ENCODE measurements at regions not wholly inside any gene's neighbourhood (a gene's known extent, or its start where the extent isn't known, plus 50 kb on each side); places are given as distances from the start of the nearest gene placed in this dataset.

GRCh38 chr14:28138341-28138740 lies 628.2 kb upstream of the FOXG1 start:
- Histone ChIP-seq H3K4me1 (ENCODE audit: insufficient read depth) (no peaks in the 10 kb centered on the region), H3K9me3 (ENCODE audit: low read depth) (no peaks in the 10 kb centered on the region), H3K9me2 (ENCODE audit: insufficient read depth) (no peaks in the 10 kb centered on the region), H3F3A (ENCODE audit: insufficient read depth) (no peaks in the 10 kb centered on the region), H3K4me3 (no peak overlapping the region), H3K4me2 (ENCODE audit: unreplicated experiment) (no peak overlapping the region), H4K20me1 (ENCODE audit: insufficient read depth) (no peaks in the 10 kb centered on the region), H3K9ac (no peak overlapping the region), H3K27ac (no peak overlapping the region), H3K79me2 (ENCODE audit: insufficient read depth) (no peaks in the 10 kb centered on the region), H3K27me3 (replicated peaks; ENCODE audit: insufficient read depth) (no peaks in the 10 kb centered on the region), H3K36me3 (ENCODE audit: low read depth) (no peaks in the 10 kb centered on the region), H2AFZ (no peak overlapping the region)
- no peak for DNase-seq
- WGBS, 2 experiments (ENCODE audit: low coverage in 1 of 2, low lambda C conversion rate in 2 of 2, missing lambda C conversion rate in 2 of 2): 0 to 7% methylated on average over 1 of the region's 1 CpG
- in situ Hi-C loops (cut with MboI): no loop called here
- TF ChIP-seq EZH2 (IDR thresholded peaks at IDR 0.05; ENCODE audit: insufficient read depth, poor library complexity, severe bottlenecking) (no peak), EZH2phosphoT487 (IDR thresholded peaks at IDR 0.05; ENCODE audit: insufficient read depth, low read depth) (no peak)

DNA sequence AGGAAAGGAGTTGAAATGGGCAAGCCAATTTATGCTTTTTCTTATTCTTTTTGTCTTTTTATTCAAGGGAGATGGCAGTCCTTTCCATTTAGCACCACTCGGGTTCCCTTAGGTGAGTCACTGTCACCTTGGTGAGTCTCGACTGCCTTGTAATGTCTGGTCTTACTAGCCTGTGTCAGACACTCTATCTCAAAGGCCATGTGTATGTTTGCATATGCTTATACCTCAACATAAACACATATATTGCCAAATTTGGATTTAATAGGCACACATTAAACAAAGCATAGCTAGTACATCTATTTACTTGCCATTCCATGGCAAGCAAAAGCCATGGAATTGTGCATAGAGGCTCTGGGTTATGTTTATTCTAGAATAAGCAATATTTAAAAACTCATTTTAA lies 624.9 kb upstream of the FOXG1 start:
- no peaks in the 10 kb centered on the region for H3K4me1 ChIP-seq (ENCODE audit: insufficient read depth)
- WGBS, 2 experiments (ENCODE audit: low coverage in 1 of 2, low lambda C conversion rate in 2 of 2, missing lambda C conversion rate in 2 of 2): 17 to 19% methylated on average over 2 of the region's 2 CpGs
- H3K27me3 ChIP-seq (replicated peaks; ENCODE audit: insufficient read depth): no peaks in the 10 kb centered on the region
- H3K4me2 ChIP-seq (ENCODE audit: unreplicated experiment): no peak overlapping the region
- H3F3A ChIP-seq (ENCODE audit: insufficient read depth): no peaks in the 10 kb centered on the region
- no peaks in the 10 kb centered on the region for H3K9me2 ChIP-seq (ENCODE audit: insufficient read depth)
- no peaks in the 10 kb centered on the region for H3K79me2 ChIP-seq (ENCODE audit: insufficient read depth)
- DNase-seq: no peak
- no peak overlapping the region for H3K4me3 ChIP-seq
- H3K9ac ChIP-seq: no peak overlapping the region
- no peak overlapping the region for H2AFZ ChIP-seq
- H4K20me1 ChIP-seq (ENCODE audit: insufficient read depth): no peaks in the 10 kb centered on the region
- in situ Hi-C loops (cut with MboI): no loop called here
- H3K27ac ChIP-seq: no peak overlapping the region
- TF ChIP-seq EZH2 (IDR thresholded peaks at IDR 0.05; ENCODE audit: insufficient read depth, poor library complexity, severe bottlenecking): no peak
- TF ChIP-seq EZH2phosphoT487 (IDR thresholded peaks at IDR 0.05; ENCODE audit: insufficient read depth, low read depth): no peak
- no peaks in the 10 kb centered on the region for H3K36me3 ChIP-seq (ENCODE audit: low read depth)
- H3K9me3 ChIP-seq (ENCODE audit: low read depth): no peaks in the 10 kb centered on the region

DNA sequence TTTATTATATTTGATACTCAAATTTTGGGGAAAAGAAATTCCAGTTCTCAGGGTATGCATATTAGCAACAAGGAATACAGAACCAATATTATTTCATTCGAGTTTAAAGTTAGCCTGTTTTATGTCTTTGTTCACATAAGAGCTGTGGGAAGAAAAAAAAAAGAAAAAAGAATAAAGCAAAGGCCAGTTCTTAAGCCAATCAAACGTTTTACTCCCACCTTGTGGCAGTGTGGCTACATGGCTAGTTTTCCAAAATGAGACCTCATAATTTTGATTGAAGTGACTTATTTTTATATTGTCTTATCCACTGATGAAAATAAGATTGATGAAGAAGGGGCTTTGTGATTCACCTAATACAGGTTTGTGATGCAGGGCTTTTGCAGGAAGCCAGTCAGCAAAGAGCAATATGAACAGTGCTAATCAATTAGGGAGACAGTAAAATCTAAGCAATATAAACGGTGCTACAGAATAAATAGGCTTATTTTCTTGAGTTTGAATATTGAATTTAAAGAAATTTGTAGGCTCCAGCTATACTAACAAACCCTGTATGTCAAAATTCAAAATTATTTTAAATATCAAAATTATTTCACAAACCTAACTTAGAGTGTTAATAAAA lies 624.1 kb upstream of the FOXG1 start:
- H3K27ac ChIP-seq: no peak overlapping the region
- no peak overlapping the region for H3K9ac ChIP-seq
- H3K4me2 ChIP-seq (ENCODE audit: unreplicated experiment): no peak overlapping the region
- WGBS, 2 experiments (ENCODE audit: low coverage in 1 of 2, low lambda C conversion rate in 2 of 2, missing lambda C conversion rate in 2 of 2): 0 to 1% methylated on average over 3 of the region's 3 CpGs
- H2AFZ ChIP-seq: no peak overlapping the region
- no peak for DNase-seq
- no peaks in the 10 kb centered on the region for H3F3A ChIP-seq (ENCODE audit: insufficient read depth)
- no peak overlapping the region for H3K4me3 ChIP-seq
- no peaks in the 10 kb centered on the region for H3K9me3 ChIP-seq (ENCODE audit: low read depth)
- no peaks in the 10 kb centered on the region for H3K4me1 ChIP-seq (ENCODE audit: insufficient read depth)
- no peaks in the 10 kb centered on the region for H3K36me3 ChIP-seq (ENCODE audit: low read depth)
- in situ Hi-C loops (cut with MboI): no loop called here
- no peaks in the 10 kb centered on the region for H3K9me2 ChIP-seq (ENCODE audit: insufficient read depth)
- no peaks in the 10 kb centered on the region for H4K20me1 ChIP-seq (ENCODE audit: insufficient read depth)
- TF ChIP-seq EZH2 (IDR thresholded peaks at IDR 0.05; ENCODE audit: insufficient read depth, poor library complexity, severe bottlenecking) (no peak), EZH2phosphoT487 (IDR thresholded peaks at IDR 0.05; ENCODE audit: insufficient read depth, low read depth) (no peak)
- H3K79me2 ChIP-seq (ENCODE audit: insufficient read depth): no peaks in the 10 kb centered on the region
- H3K27me3 ChIP-seq (replicated peaks; ENCODE audit: insufficient read depth): no peaks in the 10 kb centered on the region

DNA sequence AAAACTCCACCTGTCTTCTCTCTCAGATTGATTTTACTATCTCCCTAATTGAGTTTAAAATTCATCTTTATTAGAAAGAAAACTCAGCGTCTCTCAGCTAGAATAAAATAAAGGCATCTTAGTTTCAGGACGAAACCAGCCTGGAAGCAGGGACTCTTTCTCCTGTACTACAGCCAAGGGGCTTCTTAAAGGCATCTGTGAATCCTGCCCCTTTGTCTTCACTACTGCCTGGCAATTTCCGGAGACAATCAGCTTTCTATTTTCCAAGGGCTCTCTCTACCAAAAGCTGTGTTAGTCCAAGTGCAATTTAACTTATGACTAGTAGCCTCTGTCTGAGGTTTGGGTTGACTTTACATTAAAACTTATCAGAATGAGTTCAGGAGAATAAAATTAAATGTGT lies 623.3 kb upstream of the FOXG1 start:
- DNase-seq: no peak
- Histone ChIP-seq H4K20me1 (ENCODE audit: insufficient read depth) (no peaks in the 10 kb centered on the region), H3K79me2 (ENCODE audit: insufficient read depth) (no peaks in the 10 kb centered on the region), H3K9me3 (ENCODE audit: low read depth) (no peaks in the 10 kb centered on the region), H3F3A (ENCODE audit: insufficient read depth) (no peaks in the 10 kb centered on the region), H3K27me3 (replicated peaks; ENCODE audit: insufficient read depth) (no peaks in the 10 kb centered on the region), H3K36me3 (ENCODE audit: low read depth) (no peaks in the 10 kb centered on the region), H3K9ac (no peak overlapping the region), H2AFZ (no peak overlapping the region), H3K4me2 (ENCODE audit: unreplicated experiment) (no peak overlapping the region), H3K27ac (no peak overlapping the region), H3K9me2 (ENCODE audit: insufficient read depth) (no peaks in the 10 kb centered on the region), H3K4me3 (no peak overlapping the region), H3K4me1 (ENCODE audit: insufficient read depth) (no peaks in the 10 kb centered on the region)
- WGBS, 2 experiments (ENCODE audit: low coverage in 1 of 2, low lambda C conversion rate in 2 of 2, missing lambda C conversion rate in 2 of 2): 8 to 20% methylated on average over 3 of the region's 3 CpGs
- in situ Hi-C loops (cut with MboI): no loop called here
- TF ChIP-seq EZH2 (IDR thresholded peaks at IDR 0.05; ENCODE audit: insufficient read depth, poor library complexity, severe bottlenecking) (no peak), EZH2phosphoT487 (IDR thresholded peaks at IDR 0.05; ENCODE audit: insufficient read depth, low read depth) (no peak)

GRCh38 chr14:28151926-28152325 lies 614.7 kb upstream of the FOXG1 start:
- H3K36me3 ChIP-seq (ENCODE audit: low read depth): no peaks in the 10 kb centered on the region
- no peak overlapping the region for H2AFZ ChIP-seq
- no peaks in the 10 kb centered on the region for H3F3A ChIP-seq (ENCODE audit: insufficient read depth)
- in situ Hi-C loops (cut with MboI): no loop called here
- H3K4me1 ChIP-seq (ENCODE audit: insufficient read depth): no peaks in the 10 kb centered on the region
- no peaks in the 10 kb centered on the region for H4K20me1 ChIP-seq (ENCODE audit: insufficient read depth)
- H3K4me3 ChIP-seq: no peak overlapping the region
- H3K9ac ChIP-seq: no peak overlapping the region
- no peaks in the 10 kb centered on the region for H3K27me3 ChIP-seq (replicated peaks; ENCODE audit: insufficient read depth)
- no peak overlapping the region for H3K27ac ChIP-seq
- 14% methylated on average over 3 of the region's 3 CpGs for WGBS, 2 experiments (ENCODE audit: low coverage in 1 of 2, low lambda C conversion rate in 2 of 2, missing lambda C conversion rate in 2 of 2)
- DNase-seq: no peak
- H3K79me2 ChIP-seq (ENCODE audit: insufficient read depth): no peaks in the 10 kb centered on the region
- H3K9me3 ChIP-seq (ENCODE audit: low read depth): no peaks in the 10 kb centered on the region
- H3K4me2 ChIP-seq (ENCODE audit: unreplicated experiment): no peak overlapping the region
- TF ChIP-seq EZH2 (IDR thresholded peaks at IDR 0.05; ENCODE audit: insufficient read depth, poor library complexity, severe bottlenecking) (no peak), EZH2phosphoT487 (IDR thresholded peaks at IDR 0.05; ENCODE audit: insufficient read depth, low read depth) (no peak)
- no peaks in the 10 kb centered on the region for H3K9me2 ChIP-seq (ENCODE audit: insufficient read depth)
